Vagina (tissue), 2 donors: ENCODE measurements at regions not wholly inside any gene's neighbourhood (a gene's known extent, or its start where the extent isn't known, plus 50 kb on each side); places are given as distances from the start of the nearest gene placed in this dataset.
"Not testable (repeated sequence)": the region's sequence is repeated elsewhere in the genome, so short reads cannot be mapped to it uniquely, and the experiment has no call there.

ENCODE experiments used
- POLR2A ChIP-seq, 2 donors: fragments of 450-650 bp; IDR thresholded peaks; one replicate each; pipeline ENCODE4 v1.6.1; 2017; ENCODE audit warnings: antibody characterized with exemption in 2 of 2, mild to moderate bottlenecking in 2 of 2, moderate library complexity in 2 of 2
- POLR2AphosphoS5 ChIP-seq, 2 donors: sonication (generic); formaldehyde crosslinking; IDR thresholded peaks; one replicate each; pipeline ENCODE4 v1.9.0; 2017; ENCODE audit warnings: antibody characterized with exemption in 2 of 2, mild to moderate bottlenecking in 2 of 2, low read depth in 1 of 2; ENCODE audit not compliant: insufficient read depth in 1 of 2
- TF ChIP-seq, protein P1 (sequence below), 3 experiments: fragments of 450-650 bp in 2 of 3; fragments of 200-600 bp in 1 of 3; sonication (generic) in 1 of 3; IDR thresholded peaks; one replicate each; pipeline ENCODE4 v1.5.1; 2017 to 2019; ENCODE audit warnings: antibody characterized with exemption in 3 of 3, mild to moderate bottlenecking in 2 of 3, moderate library complexity in 2 of 3

DNA sequence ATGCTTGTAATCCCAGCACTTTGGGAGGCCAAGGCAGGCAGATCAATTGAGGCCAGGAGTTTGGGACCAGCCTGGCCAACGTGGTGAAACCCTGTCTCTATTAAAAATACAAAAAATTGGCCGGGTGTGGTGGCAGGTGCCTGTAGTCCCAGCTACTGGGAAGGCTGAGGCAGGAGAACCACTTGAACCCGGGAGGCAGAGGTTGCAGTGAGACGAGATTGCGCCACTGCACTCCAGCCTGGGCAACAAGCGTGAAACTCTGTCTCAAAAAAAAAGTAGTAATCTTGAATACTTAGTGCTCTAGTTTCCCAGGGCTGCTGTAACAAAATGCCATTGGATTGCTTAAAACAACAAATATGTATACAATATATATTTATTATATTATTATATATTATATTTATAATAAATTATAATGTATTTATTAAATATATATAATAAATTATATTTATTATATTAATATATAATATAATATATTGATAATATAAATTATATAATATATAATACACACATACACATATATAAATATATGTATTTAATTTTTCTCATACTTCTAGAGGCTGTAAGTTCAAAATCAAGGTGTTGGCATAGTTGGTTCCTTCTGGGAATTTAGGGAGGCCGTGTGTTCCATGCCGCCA, 71.5 kb upstream of the HIVEP1 start:
- TF ChIP-seq, protein P1, sequence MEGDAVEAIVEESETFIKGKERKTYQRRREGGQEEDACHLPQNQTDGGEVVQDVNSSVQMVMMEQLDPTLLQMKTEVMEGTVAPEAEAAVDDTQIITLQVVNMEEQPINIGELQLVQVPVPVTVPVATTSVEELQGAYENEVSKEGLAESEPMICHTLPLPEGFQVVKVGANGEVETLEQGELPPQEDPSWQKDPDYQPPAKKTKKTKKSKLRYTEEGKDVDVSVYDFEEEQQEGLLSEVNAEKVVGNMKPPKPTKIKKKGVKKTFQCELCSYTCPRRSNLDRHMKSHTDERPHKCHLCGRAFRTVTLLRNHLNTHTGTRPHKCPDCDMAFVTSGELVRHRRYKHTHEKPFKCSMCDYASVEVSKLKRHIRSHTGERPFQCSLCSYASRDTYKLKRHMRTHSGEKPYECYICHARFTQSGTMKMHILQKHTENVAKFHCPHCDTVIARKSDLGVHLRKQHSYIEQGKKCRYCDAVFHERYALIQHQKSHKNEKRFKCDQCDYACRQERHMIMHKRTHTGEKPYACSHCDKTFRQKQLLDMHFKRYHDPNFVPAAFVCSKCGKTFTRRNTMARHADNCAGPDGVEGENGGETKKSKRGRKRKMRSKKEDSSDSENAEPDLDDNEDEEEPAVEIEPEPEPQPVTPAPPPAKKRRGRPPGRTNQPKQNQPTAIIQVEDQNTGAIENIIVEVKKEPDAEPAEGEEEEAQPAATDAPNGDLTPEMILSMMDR (IDR thresholded peaks at IDR 0.05): not testable (repeated sequence)
- not testable (repeated sequence) for TF ChIP-seq POLR2A (IDR thresholded peaks at IDR 0.05); POLR2AphosphoS5 (IDR thresholded peaks at IDR 0.05; ENCODE audit: insufficient read depth in 1 of 2, low read depth in 1 of 2)
